ENCODE measurements at regions not wholly inside any gene's neighbourhood (a gene's known extent, or its start where the extent isn't known, plus 50 kb on each side); places are given as distances from the start of the nearest gene placed in this dataset.
"Not testable (repeated sequence)": the region's sequence is repeated elsewhere in the genome, so short reads cannot be mapped to it uniquely, and the experiment has no call there.

DNA sequence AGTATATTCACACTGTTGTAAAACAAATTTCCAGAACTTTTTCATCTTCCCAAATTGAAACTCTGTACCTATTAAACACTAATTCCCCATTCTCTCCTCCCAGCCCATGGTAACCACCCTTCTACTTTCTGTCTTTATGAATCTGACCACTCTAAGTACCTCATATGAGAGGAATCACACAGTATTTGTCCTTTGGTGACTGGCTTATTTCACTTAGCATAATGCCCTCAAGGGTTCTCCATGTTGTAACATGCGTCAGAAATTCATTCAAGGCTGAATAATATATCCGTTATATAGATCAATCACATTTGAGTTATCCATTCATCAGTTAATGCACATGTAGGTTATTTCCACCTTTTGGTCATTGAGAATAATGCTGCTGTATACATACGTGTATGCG, 162.2 kb downstream of the GOSR1 start:
- not testable (repeated sequence) for DNase-seq (ENCODE audit: low read depth in 2 of 2)

DNA sequence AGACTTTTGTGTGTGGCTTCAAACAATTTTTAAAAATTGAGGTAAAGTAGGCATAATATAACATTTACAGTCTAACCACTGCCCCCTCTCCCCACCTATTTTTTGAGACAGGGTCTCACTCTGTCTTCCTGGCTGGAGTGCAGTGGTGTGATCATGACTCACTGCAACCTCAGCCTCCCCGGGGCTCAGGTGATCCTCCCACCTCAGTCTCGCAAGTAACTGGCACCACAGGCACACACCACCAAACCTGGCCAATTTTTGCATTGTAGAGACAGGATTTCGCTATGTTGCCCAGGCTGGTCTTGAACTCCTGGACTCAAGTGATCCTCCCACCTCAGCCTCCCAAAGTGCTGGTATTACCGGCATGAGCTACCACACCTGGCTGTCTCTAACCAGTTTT, 161.8 kb downstream of the GOSR1 start:
- DNase-seq (ENCODE audit: low read depth in 2 of 2) = not testable (repeated sequence)

DNA sequence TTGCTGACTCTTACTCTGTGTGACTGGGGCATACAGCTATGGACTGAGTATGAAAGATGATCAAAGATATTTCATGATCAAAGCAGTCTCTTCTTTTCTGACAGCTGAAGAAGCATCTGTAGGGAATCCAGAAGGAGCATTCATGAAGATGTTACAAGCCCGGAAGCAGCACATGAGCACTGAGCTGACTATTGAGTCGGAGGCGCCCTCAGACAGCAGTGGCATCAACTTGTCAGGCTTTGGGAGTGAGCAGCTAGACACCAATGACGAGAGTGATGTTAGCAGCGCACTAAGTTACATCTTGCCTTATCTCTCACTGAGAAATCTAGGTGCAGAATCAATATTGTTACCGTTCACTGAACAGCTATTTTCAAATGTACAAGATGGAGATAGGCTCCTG, 154.4 kb downstream of the GOSR1 start:
- not testable (repeated sequence) for DNase-seq (ENCODE audit: low read depth in 2 of 2)

DNA sequence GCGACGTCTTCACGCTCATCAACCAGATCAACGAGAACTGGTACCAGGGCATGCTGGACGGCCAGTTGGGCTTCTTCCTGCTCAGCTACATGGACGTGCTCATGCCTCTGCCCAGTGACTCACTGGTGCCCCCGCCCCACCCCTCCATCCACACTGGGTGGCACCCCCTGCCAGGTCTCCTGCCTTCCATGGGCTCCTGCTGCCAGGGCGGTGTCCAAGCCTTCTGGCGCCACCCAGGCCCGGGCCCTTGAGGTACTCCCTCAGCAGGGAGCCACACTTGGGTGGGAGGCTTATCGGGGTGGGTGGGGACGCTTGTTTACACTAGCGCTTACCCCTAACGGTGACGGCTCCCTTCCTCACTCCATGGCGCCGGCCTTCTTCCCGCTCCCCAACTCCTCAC, 148.2 kb downstream of the GOSR1 start:
- not testable (repeated sequence) for DNase-seq (ENCODE audit: low read depth in 2 of 2)

- DNase-seq (ENCODE audit: low read depth in 2 of 2) = not testable (repeated sequence)
Observed at GRCh38 chr17:30624180-30624579, 147.0 kb downstream of the GOSR1 start.

DNA sequence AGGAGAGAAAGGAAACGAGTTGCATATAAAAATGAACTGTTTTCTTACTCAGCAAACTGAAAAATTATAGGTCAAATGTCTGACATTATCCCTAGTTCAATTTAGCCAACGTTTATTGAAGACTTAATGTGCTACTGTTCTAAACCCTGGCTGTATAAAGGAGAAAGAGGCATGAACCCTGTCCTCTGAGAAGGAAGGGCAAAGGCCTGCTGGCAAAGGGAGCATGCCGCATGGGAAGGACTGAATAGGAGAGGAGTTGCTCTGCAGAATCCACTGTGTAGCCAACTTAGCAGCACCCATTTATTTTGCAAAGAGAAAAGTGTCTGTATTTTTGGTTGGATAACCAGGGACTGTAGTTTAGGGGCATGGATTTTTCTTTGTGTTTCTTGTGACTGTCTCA, 132.5 kb downstream of the GOSR1 start:
- DNase-seq (ENCODE audit: low read depth in 2 of 2) = not testable (repeated sequence)

DNA sequence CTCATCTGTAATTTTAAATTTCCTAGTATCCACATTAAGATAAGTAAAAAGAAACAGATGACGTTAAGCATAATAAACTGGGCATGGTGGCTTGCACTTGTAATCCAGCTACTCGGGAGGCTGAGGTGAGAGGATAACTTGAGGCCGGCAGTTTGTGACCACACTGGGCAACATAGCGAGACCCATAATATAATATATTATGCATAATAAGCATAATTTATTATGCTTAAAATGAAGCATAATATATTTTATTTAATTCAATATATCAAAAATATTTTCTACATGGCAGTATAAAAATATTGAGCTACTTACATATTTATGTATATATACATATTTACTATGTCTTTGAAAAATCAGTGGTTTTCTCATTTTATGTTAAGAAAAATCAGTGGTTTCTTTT, 128.3 kb downstream of the GOSR1 start:
- no peak for DNase-seq (ENCODE audit: low read depth in 2 of 2)

DNA sequence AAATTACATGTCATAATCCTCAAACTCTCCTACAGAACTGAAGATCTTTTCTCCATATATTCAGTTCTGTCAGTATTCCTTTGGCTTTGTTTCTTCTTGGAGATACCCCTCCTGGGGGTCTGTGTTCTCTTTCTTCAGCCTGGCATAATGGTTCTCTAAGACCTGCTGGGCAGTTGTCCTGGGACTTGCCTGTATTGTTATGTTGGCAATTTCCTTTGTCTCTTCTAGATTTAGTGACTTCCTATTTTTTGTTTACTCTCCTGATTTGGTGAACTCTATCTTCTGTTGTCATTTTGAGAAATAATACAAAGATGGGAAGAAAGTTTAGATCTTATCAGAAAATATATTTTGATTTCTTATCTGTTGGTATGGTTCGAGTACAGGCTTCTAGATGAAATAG, 127.8 kb downstream of the GOSR1 start:
- no peak for DNase-seq (ENCODE audit: low read depth in 2 of 2)

GRCh38 chr17:30602396-30602795, 125.2 kb downstream of the GOSR1 start:
- DNase-seq (ENCODE audit: low read depth in 2 of 2) = not testable (repeated sequence)

DNA sequence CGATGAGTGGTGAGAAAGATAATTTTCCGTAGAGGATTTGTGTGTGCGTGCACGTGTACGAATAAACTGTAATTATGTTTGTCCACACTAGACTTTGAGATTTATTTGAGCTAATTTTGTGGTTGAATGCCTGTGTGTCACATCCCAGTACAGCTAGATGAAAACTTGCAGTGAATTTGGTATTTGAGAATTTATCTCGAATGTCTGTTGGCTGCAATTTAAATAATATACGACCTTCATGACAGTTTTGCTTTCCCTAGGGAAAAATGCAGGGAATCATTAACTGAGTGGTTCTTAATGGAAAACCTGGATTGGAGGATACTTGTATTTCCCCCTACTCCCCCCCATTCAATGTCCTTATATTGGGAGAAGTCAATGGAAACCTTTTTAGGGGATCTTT, 124.8 kb downstream of the GOSR1 start:
- DNase-seq (ENCODE audit: low read depth in 2 of 2) = not testable (repeated sequence)

DNA sequence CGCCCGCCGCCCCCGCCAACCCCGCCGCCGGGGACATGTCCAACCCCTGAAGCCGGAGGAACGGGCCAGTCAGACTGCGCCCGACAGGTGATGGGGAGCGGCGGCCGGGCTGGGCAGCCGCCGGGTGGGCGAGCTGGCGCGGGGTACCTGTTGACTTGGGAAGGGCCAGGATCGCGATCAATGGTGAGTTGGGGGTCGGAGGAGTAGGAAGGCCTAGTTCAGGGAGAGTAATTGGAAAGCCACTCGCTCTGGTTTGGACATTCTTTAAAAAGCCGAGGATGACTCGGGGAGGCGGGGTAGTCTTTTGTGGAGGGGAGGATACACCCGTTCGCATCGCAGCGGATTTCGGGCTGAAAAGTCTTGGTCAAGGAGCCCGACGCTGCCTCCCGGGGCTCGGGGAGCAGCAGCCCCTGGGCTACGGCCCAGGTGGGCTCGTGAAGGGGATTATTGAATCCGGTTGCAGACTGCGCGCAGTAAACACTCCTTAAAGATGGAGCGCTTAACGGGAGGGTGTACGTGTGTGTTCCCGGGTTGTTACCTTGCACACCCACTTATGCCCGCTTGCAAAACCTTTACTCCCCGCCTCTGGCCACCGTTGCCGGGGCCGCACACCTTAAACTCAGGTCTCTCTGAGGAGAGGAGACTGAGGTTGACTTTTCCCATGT, 123.8 kb downstream of the GOSR1 start:
- no peak for DNase-seq (ENCODE audit: low read depth in 2 of 2)

- peak; percentile 31 to 59 for DNase-seq (ENCODE audit: low read depth in 2 of 2)
Observed at GRCh38 chr17:30600060-30600829, 123.0 kb downstream of the GOSR1 start.

DNA sequence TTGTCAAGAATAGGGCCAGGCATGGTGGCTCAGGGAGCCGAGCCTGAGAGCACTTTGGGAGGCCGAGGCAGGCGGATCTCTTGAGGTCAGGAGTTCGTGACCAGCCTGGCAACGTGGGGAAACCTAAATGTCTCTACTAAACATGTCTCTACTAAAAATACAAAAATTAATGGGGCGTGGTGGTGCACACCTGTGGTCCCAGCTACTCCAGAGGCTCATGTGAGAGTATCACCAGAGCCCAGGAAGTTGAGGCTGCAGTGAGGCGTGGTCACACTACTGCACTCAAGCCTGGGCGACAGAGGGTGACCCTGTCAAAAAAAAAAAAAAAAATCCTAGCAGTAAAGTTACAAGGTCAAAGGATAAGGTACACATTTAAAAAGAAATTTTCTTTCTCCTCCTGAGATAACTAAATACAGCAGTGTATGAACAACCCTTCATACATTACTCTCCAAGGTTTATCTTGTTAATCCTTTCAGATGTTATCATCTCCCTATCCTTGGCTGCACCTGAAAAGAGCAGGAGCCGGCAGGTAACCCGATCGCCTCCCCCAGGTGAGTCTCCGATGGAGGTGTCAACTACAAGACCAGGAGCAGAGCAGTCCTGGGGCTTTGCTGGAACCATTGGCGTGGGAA, 122.3 kb downstream of the GOSR1 start:
- no peak for DNase-seq (ENCODE audit: low read depth in 2 of 2)

- DNase-seq (ENCODE audit: low read depth in 2 of 2) = no peak
Observed at GRCh38 chr17:30597776-30598288, 120.6 kb downstream of the GOSR1 start.

- not testable (repeated sequence) for DNase-seq (ENCODE audit: low read depth in 2 of 2)
Observed at GRCh38 chr17:30596948-30597775, 120.0 kb downstream of the GOSR1 start.

- DNase-seq (ENCODE audit: low read depth in 2 of 2) = not testable (repeated sequence)
Observed at GRCh38 chr17:30594953-30595371, 117.8 kb downstream of the GOSR1 start.

- no peak for DNase-seq (ENCODE audit: low read depth in 2 of 2)
Observed at GRCh38 chr17:30594223-30594952, 117.2 kb downstream of the GOSR1 start.

GRCh38 chr17:30590081-30590733, 113.0 kb downstream of the GOSR1 start:
- no peak for DNase-seq (ENCODE audit: low read depth in 2 of 2)

GRCh38 chr17:30589431-30589830, 112.2 kb downstream of the GOSR1 start:
- no peak for DNase-seq (ENCODE audit: low read depth in 2 of 2)

DNA sequence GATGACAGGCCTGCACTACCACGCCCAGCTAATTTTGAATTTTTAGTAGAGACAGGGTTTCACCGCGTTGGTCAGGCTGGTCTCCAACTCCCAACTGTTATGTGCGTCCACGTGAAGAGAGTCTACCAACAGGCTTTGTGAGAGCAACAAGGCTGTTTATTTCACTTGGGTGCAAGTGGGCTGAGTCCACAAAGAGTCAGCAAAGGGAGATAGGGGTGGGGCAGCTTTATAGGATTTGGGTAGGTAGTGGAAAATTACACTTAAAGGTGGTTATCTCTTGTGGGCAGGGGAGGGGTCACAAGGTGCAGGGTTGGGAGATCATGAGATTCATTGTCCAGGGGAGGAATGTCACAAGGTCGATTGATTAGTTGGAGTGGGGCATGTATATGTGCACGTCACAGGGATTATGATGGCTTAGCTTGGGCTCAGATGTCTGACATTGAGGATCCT, 111.6 kb downstream of the GOSR1 start:
- no peak for DNase-seq (ENCODE audit: low read depth in 2 of 2)
